H9 (cell line): ENCODE measurements at regions not wholly inside any gene's neighbourhood (a gene's known extent, or its start where the extent isn't known, plus 50 kb on each side); places are given as distances from the start of the nearest gene placed in this dataset.

Experiments
- DNase-seq: peaks from one replicate; pipeline ENCODE4 v3.0.0-alpha.2; 2017
- H2AFZ ChIP-seq: one replicate; pipeline ENCODE4 v1.6.1; 2013; ENCODE audit warnings: mild to moderate bottlenecking, low read length, control low read depth, moderate library complexity
- H2AK5ac ChIP-seq: 2 replicates; pipeline ENCODE4 v1.6.1; 2013; ENCODE audit warnings: low read length, control low read depth, mixed read lengths; ENCODE audit not compliant: insufficient read length
- H2BK120ac ChIP-seq: one replicate; pipeline ENCODE4 v1.6.1; 2013; ENCODE audit warnings: low read depth, mild to moderate bottlenecking, low read length, control low read depth, inconsistent platforms; ENCODE audit not compliant: poor library complexity, severe bottlenecking
- H2BK12ac ChIP-seq: 2 replicates; pipeline ENCODE4 v1.6.1; 2013; ENCODE audit warnings: low read length, control low read depth, mixed read lengths, low read depth; ENCODE audit not compliant: insufficient read length
- H2BK15ac ChIP-seq: 2 replicates; pipeline ENCODE4 v1.6.1; 2013; ENCODE audit warnings: low read depth, low read length, control low read depth
- H2BK20ac ChIP-seq: one replicate; pipeline ENCODE4 v1.6.1; 2013; ENCODE audit warnings: low read depth, mild to moderate bottlenecking, low read length, control low read depth, inconsistent platforms; ENCODE audit not compliant: poor library complexity, severe bottlenecking
- H2BK5ac ChIP-seq: 2 replicates; pipeline ENCODE4 v1.6.1; 2013; ENCODE audit warnings: low read length, control low read depth, mixed read lengths; ENCODE audit not compliant: insufficient read length
- H3K14ac ChIP-seq: 2 replicates; pipeline ENCODE4 v1.6.1; 2013; ENCODE audit warnings: low read length, control low read depth; ENCODE audit not compliant: insufficient read depth
- H3K18ac ChIP-seq: 2 replicates; pipeline ENCODE4 v1.6.1; 2013; ENCODE audit warnings: low read depth, mild to moderate bottlenecking, mixed read lengths, low read length, control low read depth; ENCODE audit not compliant: insufficient read length
- H3K23ac ChIP-seq: 2 replicates; pipeline ENCODE4 v1.6.1; 2013; ENCODE audit warnings: low read length, control low read depth, mixed read lengths, low read depth; ENCODE audit not compliant: insufficient read length
- H3K23me2 ChIP-seq: 2 replicates; pipeline ENCODE4 v1.6.1; 2013; ENCODE audit warnings: low read depth, mild to moderate bottlenecking, mixed read lengths, low read length, control low read depth; ENCODE audit not compliant: insufficient read length, poor library complexity, severe bottlenecking
- H3K27ac ChIP-seq: 2 replicates; pipeline ENCODE4 v1.5.1; 2013; ENCODE audit warnings: low read length, control low read depth, mixed read lengths, low read depth; ENCODE audit not compliant: insufficient read length
- H3K27me3 ChIP-seq: 2 replicates; pipeline ENCODE4 v1.6.1; 2013; ENCODE audit warnings: low read length, control low read depth, inconsistent platforms; ENCODE audit not compliant: insufficient read depth
- H3K4ac ChIP-seq: 2 replicates; pipeline ENCODE4 v1.6.1; 2013; ENCODE audit warnings: low read depth, mild to moderate bottlenecking, control low read depth, inconsistent platforms, low read length, moderate library complexity
- H3K4me1 ChIP-seq: 2 replicates; pipeline ENCODE4 v1.6.1; 2013; ENCODE audit warnings: low read length, control low read depth, inconsistent platforms; ENCODE audit not compliant: insufficient read depth
- H3K4me2 ChIP-seq: 2 replicates; pipeline ENCODE4 v1.6.1; 2013; ENCODE audit warnings: low read length, control low read depth, mixed read lengths; ENCODE audit not compliant: insufficient read length, insufficient read depth
- H3K56ac ChIP-seq: 2 replicates; pipeline ENCODE4 v1.6.1; 2013; ENCODE audit warnings: low read depth, mild to moderate bottlenecking, mixed read lengths, low read length, control low read depth; ENCODE audit not compliant: insufficient read length
- H3K79me1 ChIP-seq: 2 replicates; pipeline ENCODE4 v1.6.1; 2013; ENCODE audit warnings: low read depth, mild to moderate bottlenecking, moderate library complexity, low read length, control low read depth, inconsistent platforms; ENCODE audit not compliant: insufficient read depth, poor library complexity, severe bottlenecking
- H3K79me2 ChIP-seq: 2 replicates; pipeline ENCODE4 v1.6.1; 2013; ENCODE audit warnings: low read length, control low read depth, inconsistent platforms; ENCODE audit not compliant: insufficient read depth
- H3K9ac ChIP-seq: 2 replicates; pipeline ENCODE4 v1.6.1; 2013; ENCODE audit warnings: low read length, control low read depth, mixed read lengths; ENCODE audit not compliant: insufficient read length; ENCODE audit errors: extremely low read depth
- H3K9me3 ChIP-seq: one replicate; pipeline ENCODE4 v1.6.1; 2013; ENCODE audit warnings: low read depth, low read length, inconsistent platforms; ENCODE audit not compliant: control insufficient read depth
- H3T11ph ChIP-seq: one replicate; pipeline ENCODE4 v1.6.1; 2013; ENCODE audit warnings: mild to moderate bottlenecking, low read length, control low read depth, inconsistent platforms
- H4K20me1 ChIP-seq: one replicate; pipeline ENCODE4 v1.6.1; 2013; ENCODE audit not compliant: control insufficient read depth, insufficient read length, insufficient read depth
- H4K5ac ChIP-seq: 2 replicates; pipeline ENCODE4 v1.6.1; 2013; ENCODE audit warnings: low read depth, mild to moderate bottlenecking, mixed read lengths, low read length, control low read depth; ENCODE audit not compliant: insufficient read length
- H4K8ac ChIP-seq: replicated peaks from 2 replicates; pipeline ENCODE4 v1.6.1; 2013; ENCODE audit warnings: low read length, control low read depth, mixed read lengths, low read depth; ENCODE audit not compliant: insufficient read length
- H4K91ac ChIP-seq: 2 replicates; pipeline ENCODE4 v1.6.1; 2013; ENCODE audit warnings: low read depth, mild to moderate bottlenecking, moderate library complexity, mixed read lengths, low read length, control low read depth; ENCODE audit not compliant: insufficient read length
- H3K27ac Mint-ChIP-seq, 3 experiments: 2 replicates in 2 of 3; 3 replicates in 1 of 3; pipeline ENCODE4 v1.8.0; 2020 to 2021; ENCODE audit warnings: mixed read lengths in 3 of 3, mild to moderate bottlenecking in 1 of 3, moderate library complexity in 1 of 3
- H3K27me3 Mint-ChIP-seq: 2 replicates; pipeline ENCODE4 v1.8.0; 2021; ENCODE audit warnings: low read depth, mild to moderate bottlenecking, moderate library complexity, mixed read lengths
- H3K36me3 Mint-ChIP-seq, 3 experiments: 2 replicates in 2 of 3; 3 replicates in 1 of 3; pipeline ENCODE4 v1.8.0; 2020 to 2021; ENCODE audit warnings: low read depth in 3 of 3, mixed read lengths in 3 of 3; ENCODE audit not compliant: insufficient read depth in 1 of 3
- H3K4me1 Mint-ChIP-seq, 2 experiments: 2 replicates each; pipeline ENCODE4 v1.8.0; 2020; ENCODE audit warnings: mixed read lengths in 2 of 2
- H3K4me3 Mint-ChIP-seq, 2 experiments: 2 replicates in 1 of 2; 3 replicates in 1 of 2; pipeline ENCODE4 v1.8.0; 2020 to 2021; ENCODE audit warnings: mild to moderate bottlenecking in 2 of 2, mixed read lengths in 2 of 2, moderate library complexity in 1 of 2
- H3K9me3 Mint-ChIP-seq, 2 experiments: 2 replicates in 1 of 2; 3 replicates in 1 of 2; pipeline ENCODE4 v1.8.0; 2020; ENCODE audit warnings: mild to moderate bottlenecking in 2 of 2, mixed read lengths in 2 of 2, moderate library complexity in 1 of 2
- WGBS: extraction: QIAGEN DNeasy Blood & Tissue Kit; methylation state at CpG from one replicate; pipeline ENCODE4 v1.1.7; 2013; ENCODE audit warnings: missing lambda C conversion rate, low lambda C conversion rate, mixed read lengths; ENCODE audit not compliant: insufficient read length; ENCODE audit errors: extremely low coverage; 5-methylcytosine and 5-hydroxymethylcytosine counted together
- TF ChIP-seq, protein P1 (sequence below): fragments of 200-600 bp; sonication (generic); conservative IDR thresholded peaks from 3 replicates; pipeline ENCODE4 v1.8.0; 2021; ENCODE audit warnings: antibody characterized with exemption, mild to moderate bottlenecking

DNA sequence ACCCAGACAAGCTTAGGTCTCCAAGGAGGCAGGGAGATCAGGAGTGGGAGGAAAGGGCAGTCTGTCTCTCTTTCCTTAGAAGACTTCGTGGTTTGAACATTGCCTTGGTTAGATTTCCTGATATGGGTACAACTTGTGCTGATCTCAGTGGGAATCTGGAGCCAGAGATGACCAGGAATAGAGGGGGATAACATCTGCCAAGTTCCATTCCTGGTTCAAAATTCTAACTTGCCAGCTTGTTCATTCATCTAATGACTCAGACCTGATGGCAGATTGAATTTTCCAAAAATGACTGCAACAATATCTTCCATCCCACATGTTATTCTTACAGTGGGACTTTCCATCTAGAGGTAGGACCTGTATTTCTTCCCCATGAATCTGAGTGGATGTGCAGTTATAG is 394.3 kb upstream of the PODXL start:
- Histone ChIP-seq H3K18ac (no peak overlapping the region), H3K27ac (no peak overlapping the region), H2BK12ac (no peak overlapping the region), H3K27me3 (no peaks in the 10 kb centered on the region), H4K5ac (no peak overlapping the region), H2BK120ac (no peak overlapping the region), H3K9ac (no peak overlapping the region), H2BK5ac (no peak overlapping the region), H3K9me3 (no peaks in the 10 kb centered on the region), H3K4me2 (no peak overlapping the region), H3K56ac (no peak overlapping the region), H3K23me2 (no peaks in the 10 kb centered on the region), H3T11ph (no peak overlapping the region), H4K8ac (no peak overlapping the region), H2BK15ac (no peak overlapping the region), H2AK5ac (no peak overlapping the region), H4K20me1 (no peaks in the 10 kb centered on the region), H2AFZ (no peak overlapping the region), H3K79me1 (no peaks in the 10 kb centered on the region), H2BK20ac (no peak overlapping the region), H4K91ac (no peak overlapping the region), H3K23ac (no peak overlapping the region), H3K4ac (no peak overlapping the region), H3K14ac (no peak overlapping the region), H3K4me1 (peaks cover 5% of the 10 kb centered on the region; the same call in 1 of the 2 replicates), H3K79me2 (no peaks in the 10 kb centered on the region)
- Mint-ChIP-seq H3K4me1 (peaks cover 14 to 19% of the 10 kb centered on the region in 2 experiments), H3K36me3 (peaks cover 0 to 1% (median 0%) of the 10 kb centered on the region in 3 experiments; a peak in 2 of 7 replicates), H3K27ac (no peak overlapping the region), H3K4me3 (no peak overlapping the region), H3K9me3 (no peaks in the 10 kb centered on the region; a peak in 1 of 5 replicates), H3K27me3 (peaks cover 28% of the 10 kb centered on the region)
- TF ChIP-seq, protein P1, sequence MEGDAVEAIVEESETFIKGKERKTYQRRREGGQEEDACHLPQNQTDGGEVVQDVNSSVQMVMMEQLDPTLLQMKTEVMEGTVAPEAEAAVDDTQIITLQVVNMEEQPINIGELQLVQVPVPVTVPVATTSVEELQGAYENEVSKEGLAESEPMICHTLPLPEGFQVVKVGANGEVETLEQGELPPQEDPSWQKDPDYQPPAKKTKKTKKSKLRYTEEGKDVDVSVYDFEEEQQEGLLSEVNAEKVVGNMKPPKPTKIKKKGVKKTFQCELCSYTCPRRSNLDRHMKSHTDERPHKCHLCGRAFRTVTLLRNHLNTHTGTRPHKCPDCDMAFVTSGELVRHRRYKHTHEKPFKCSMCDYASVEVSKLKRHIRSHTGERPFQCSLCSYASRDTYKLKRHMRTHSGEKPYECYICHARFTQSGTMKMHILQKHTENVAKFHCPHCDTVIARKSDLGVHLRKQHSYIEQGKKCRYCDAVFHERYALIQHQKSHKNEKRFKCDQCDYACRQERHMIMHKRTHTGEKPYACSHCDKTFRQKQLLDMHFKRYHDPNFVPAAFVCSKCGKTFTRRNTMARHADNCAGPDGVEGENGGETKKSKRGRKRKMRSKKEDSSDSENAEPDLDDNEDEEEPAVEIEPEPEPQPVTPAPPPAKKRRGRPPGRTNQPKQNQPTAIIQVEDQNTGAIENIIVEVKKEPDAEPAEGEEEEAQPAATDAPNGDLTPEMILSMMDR = no peak
- no peak for DNase-seq
- no CpG with 5 or more reads among the region's 1 CpG for WGBS
